ENCODE measurements at regions not wholly inside any gene's neighbourhood (a gene's known extent, or its start where the extent isn't known, plus 50 kb on each side); places are given as distances from the start of the nearest gene placed in this dataset.

- Histone ChIP-seq H3K9me2 (replicated peaks; ENCODE audit: low read depth, low read length) (no peaks in the 10 kb centered on the region), H3K4me2 (ENCODE audit: low read depth, low read length, poor library complexity, severe bottlenecking) (no peak overlapping the region), H3K4me3 (ENCODE audit: low read length, poor library complexity, severe bottlenecking) (no peak overlapping the region), H3K9me3 (ENCODE audit: insufficient read depth, low read depth, low read length) (no peaks in the 10 kb centered on the region), H3K9ac (ENCODE audit: low read depth, low read length, poor library complexity, severe bottlenecking) (no peak overlapping the region), H4K20me1 (ENCODE audit: insufficient read depth, low read length, poor library complexity, severe bottlenecking) (no peaks in the 10 kb centered on the region), H3K36me3 (ENCODE audit: insufficient read depth, low read length) (no peaks in the 10 kb centered on the region), H3K4me1 (ENCODE audit: insufficient read depth, low read length, poor library complexity, severe bottlenecking) (no peaks in the 10 kb centered on the region), H2AFZ (ENCODE audit: low read length) (0 out of 2 replicates have a peak overlapping the region, but pooled peaks have one; percentile 48), H3F3A (ENCODE audit: low read depth) (no peaks in the 10 kb centered on the region), H3K79me2 (ENCODE audit: insufficient read depth, low read length) (no peaks in the 10 kb centered on the region), H3K27me3 (ENCODE audit: insufficient read depth, low read length, poor library complexity, severe bottlenecking) (no peaks in the 10 kb centered on the region)
- no peak for TF ChIP-seq CTCF (conservative IDR thresholded peaks at IDR 0.05; ENCODE audit: low read length)
Observed at GRCh38 chr6:126873791-126874190, 244.7 kb upstream of the RSPO3 start.

GRCh38 chr6:126876446-126876845, 242.0 kb upstream of the RSPO3 start:
- Histone ChIP-seq H3K9ac (ENCODE audit: low read depth, low read length, poor library complexity, severe bottlenecking) (no peak overlapping the region), H3K4me1 (ENCODE audit: insufficient read depth, low read length, poor library complexity, severe bottlenecking) (peaks cover 3% of the 10 kb centered on the region), H3K4me3 (ENCODE audit: low read length, poor library complexity, severe bottlenecking) (no peak overlapping the region), H3K9me3 (ENCODE audit: insufficient read depth, low read depth, low read length) (no peaks in the 10 kb centered on the region), H3K79me2 (ENCODE audit: insufficient read depth, low read length) (no peaks in the 10 kb centered on the region), H3K4me2 (ENCODE audit: low read depth, low read length, poor library complexity, severe bottlenecking) (no peak overlapping the region), H3K27me3 (ENCODE audit: insufficient read depth, low read length, poor library complexity, severe bottlenecking) (no peaks in the 10 kb centered on the region), H2AFZ (ENCODE audit: low read length) (no peak overlapping the region), H4K20me1 (ENCODE audit: insufficient read depth, low read length, poor library complexity, severe bottlenecking) (no peaks in the 10 kb centered on the region), H3F3A (ENCODE audit: low read depth) (no peaks in the 10 kb centered on the region), H3K36me3 (ENCODE audit: insufficient read depth, low read length) (no peaks in the 10 kb centered on the region), H3K9me2 (replicated peaks; ENCODE audit: low read depth, low read length) (no peaks in the 10 kb centered on the region)
- no peak for TF ChIP-seq EZH2phosphoT487 (IDR thresholded peaks at IDR 0.05; ENCODE audit: borderline replicate concordance)
- no peak for TF ChIP-seq CTCF (conservative IDR thresholded peaks at IDR 0.05; ENCODE audit: low read length)

GRCh38 chr6:126880964-126881363, 237.5 kb upstream of the RSPO3 start:
- Histone ChIP-seq H3K4me1 (ENCODE audit: insufficient read depth, low read length, poor library complexity, severe bottlenecking) (peaks cover 12% of the 10 kb centered on the region), H3K9ac (ENCODE audit: low read depth, low read length, poor library complexity, severe bottlenecking) (no peak overlapping the region), H2AFZ (ENCODE audit: low read length) (no peak overlapping the region), H3K4me2 (ENCODE audit: low read depth, low read length, poor library complexity, severe bottlenecking) (peak overlapping the region; percentile 11), H3K36me3 (ENCODE audit: insufficient read depth, low read length) (no peaks in the 10 kb centered on the region), H3K9me2 (replicated peaks; ENCODE audit: low read depth, low read length) (no peaks in the 10 kb centered on the region), H3K27me3 (ENCODE audit: insufficient read depth, low read length, poor library complexity, severe bottlenecking) (no peaks in the 10 kb centered on the region), H3F3A (ENCODE audit: low read depth) (no peaks in the 10 kb centered on the region), H3K79me2 (ENCODE audit: insufficient read depth, low read length) (no peaks in the 10 kb centered on the region), H3K9me3 (ENCODE audit: insufficient read depth, low read depth, low read length) (no peaks in the 10 kb centered on the region), H4K20me1 (ENCODE audit: insufficient read depth, low read length, poor library complexity, severe bottlenecking) (no peaks in the 10 kb centered on the region), H3K4me3 (ENCODE audit: low read length, poor library complexity, severe bottlenecking) (no peak overlapping the region)
- no peak for TF ChIP-seq EZH2phosphoT487 (IDR thresholded peaks at IDR 0.05; ENCODE audit: borderline replicate concordance)
- no peak for TF ChIP-seq CTCF (conservative IDR thresholded peaks at IDR 0.05; ENCODE audit: low read length)
